ENCODE measurements at regions not wholly inside any gene's neighbourhood (a gene's known extent, or its start where the extent isn't known, plus 50 kb on each side); places are given as distances from the start of the nearest gene placed in this dataset.

DNA sequence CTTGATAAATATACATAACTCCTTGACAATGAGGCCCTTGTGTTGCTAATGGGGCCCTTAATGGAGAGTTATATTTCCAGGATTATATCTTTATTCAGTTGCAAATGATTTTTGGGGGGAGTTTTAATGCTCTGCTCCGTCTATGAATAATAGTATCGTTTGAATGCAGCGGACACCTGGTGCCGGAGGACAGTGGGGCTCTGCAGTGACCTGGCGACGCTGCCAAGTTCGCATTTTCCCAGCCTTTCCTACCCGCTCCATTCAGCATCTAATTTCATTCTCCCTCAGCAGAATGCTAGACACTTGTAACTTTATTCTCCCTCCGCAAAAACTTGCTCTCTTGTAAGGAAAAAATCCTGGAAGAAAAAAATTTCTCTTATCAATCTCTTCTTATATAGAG is 257.6 kb upstream of the SALL3 start:
- TF ChIP-seq POLR2AphosphoS5 (IDR thresholded peaks at IDR 0.05; ENCODE audit: low read depth, low read length), result no peak

DNA sequence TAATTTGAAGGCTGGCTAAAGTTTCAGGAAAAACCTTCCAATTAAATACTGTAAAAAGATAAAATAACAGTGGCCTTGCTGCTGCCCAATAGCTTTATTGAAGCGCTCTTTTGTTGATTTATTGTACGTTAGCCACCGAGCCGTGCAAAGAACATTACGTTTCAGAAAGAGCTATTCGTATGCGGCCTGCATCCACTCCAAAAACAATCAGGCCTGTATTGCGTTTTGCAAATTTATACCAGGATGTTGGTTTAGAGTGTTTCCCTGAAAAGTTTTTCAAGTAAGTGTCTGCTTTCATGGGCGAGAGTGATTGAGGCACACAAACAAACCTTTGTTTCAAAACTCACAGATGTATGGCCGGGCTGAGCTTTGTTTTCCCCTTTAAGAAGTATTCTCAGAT is 257.2 kb upstream of the SALL3 start:
- TF ChIP-seq, protein P1, sequence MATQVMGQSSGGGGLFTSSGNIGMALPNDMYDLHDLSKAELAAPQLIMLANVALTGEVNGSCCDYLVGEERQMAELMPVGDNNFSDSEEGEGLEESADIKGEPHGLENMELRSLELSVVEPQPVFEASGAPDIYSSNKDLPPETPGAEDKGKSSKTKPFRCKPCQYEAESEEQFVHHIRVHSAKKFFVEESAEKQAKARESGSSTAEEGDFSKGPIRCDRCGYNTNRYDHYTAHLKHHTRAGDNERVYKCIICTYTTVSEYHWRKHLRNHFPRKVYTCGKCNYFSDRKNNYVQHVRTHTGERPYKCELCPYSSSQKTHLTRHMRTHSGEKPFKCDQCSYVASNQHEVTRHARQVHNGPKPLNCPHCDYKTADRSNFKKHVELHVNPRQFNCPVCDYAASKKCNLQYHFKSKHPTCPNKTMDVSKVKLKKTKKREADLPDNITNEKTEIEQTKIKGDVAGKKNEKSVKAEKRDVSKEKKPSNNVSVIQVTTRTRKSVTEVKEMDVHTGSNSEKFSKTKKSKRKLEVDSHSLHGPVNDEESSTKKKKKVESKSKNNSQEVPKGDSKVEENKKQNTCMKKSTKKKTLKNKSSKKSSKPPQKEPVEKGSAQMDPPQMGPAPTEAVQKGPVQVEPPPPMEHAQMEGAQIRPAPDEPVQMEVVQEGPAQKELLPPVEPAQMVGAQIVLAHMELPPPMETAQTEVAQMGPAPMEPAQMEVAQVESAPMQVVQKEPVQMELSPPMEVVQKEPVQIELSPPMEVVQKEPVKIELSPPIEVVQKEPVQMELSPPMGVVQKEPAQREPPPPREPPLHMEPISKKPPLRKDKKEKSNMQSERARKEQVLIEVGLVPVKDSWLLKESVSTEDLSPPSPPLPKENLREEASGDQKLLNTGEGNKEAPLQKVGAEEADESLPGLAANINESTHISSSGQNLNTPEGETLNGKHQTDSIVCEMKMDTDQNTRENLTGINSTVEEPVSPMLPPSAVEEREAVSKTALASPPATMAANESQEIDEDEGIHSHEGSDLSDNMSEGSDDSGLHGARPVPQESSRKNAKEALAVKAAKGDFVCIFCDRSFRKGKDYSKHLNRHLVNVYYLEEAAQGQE (IDR thresholded peaks at IDR 0.05; ENCODE audit: insufficient read depth in 1 of 2, low read depth in 2 of 2, low read length in 2 of 2), result no peak
- TF ChIP-seq SIN3A (IDR thresholded peaks at IDR 0.05; ENCODE audit: borderline replicate concordance, insufficient read depth, low read length), result no peak
- no peak for TF ChIP-seq TAF1 (IDR thresholded peaks at IDR 0.05; ENCODE audit: borderline replicate concordance, insufficient read depth, low read length)
- TF ChIP-seq POLR2AphosphoS5 (IDR thresholded peaks at IDR 0.05; ENCODE audit: low read depth, low read length), result no peak
- no peak for TF ChIP-seq FOXP2 (optimal IDR thresholded peaks at IDR 0.05; ENCODE audit: borderline replicate concordance, extremely low read depth, extremely low read length, insufficient read depth)

- TF ChIP-seq, protein P1 (IDR thresholded peaks at IDR 0.05; ENCODE audit: insufficient read depth in 1 of 2, low read depth in 2 of 2, low read length in 2 of 2), result no peak
- TF ChIP-seq FOXP2 (optimal IDR thresholded peaks at IDR 0.05; ENCODE audit: borderline replicate concordance, extremely low read depth, extremely low read length, insufficient read depth) (no peak), POLR2AphosphoS5 (IDR thresholded peaks at IDR 0.05; ENCODE audit: low read depth, low read length) (no peak), SIN3A (IDR thresholded peaks at IDR 0.05; ENCODE audit: borderline replicate concordance, insufficient read depth, low read length) (no peak), TAF1 (IDR thresholded peaks at IDR 0.05; ENCODE audit: borderline replicate concordance, insufficient read depth, low read length) (no peak)
These were observed 256.5 kb upstream of the SALL3 start for GRCh38 chr18:78722929-78723710.

GRCh38 chr18:78724214-78724914 is 255.3 kb upstream of the SALL3 start:
- no peak for TF ChIP-seq SIN3A (IDR thresholded peaks at IDR 0.05; ENCODE audit: borderline replicate concordance, insufficient read depth, low read length)
- TF ChIP-seq, protein P1 (IDR thresholded peaks at IDR 0.05; ENCODE audit: insufficient read depth in 1 of 2, low read depth in 2 of 2, low read length in 2 of 2), result no peak
- no peak for TF ChIP-seq TAF1 (IDR thresholded peaks at IDR 0.05; ENCODE audit: borderline replicate concordance, insufficient read depth, low read length)
- TF ChIP-seq POLR2AphosphoS5 (IDR thresholded peaks at IDR 0.05; ENCODE audit: low read depth, low read length), result no peak
- no peak for TF ChIP-seq FOXP2 (optimal IDR thresholded peaks at IDR 0.05; ENCODE audit: borderline replicate concordance, extremely low read depth, extremely low read length, insufficient read depth)

- TF ChIP-seq SIN3A (IDR thresholded peaks at IDR 0.05; ENCODE audit: borderline replicate concordance, insufficient read depth, low read length), result no peak
These were observed 254.2 kb upstream of the SALL3 start for GRCh38 chr18:78725426-78725825.

GRCh38 chr18:78726326-78727056 is 253.1 kb upstream of the SALL3 start:
- TF ChIP-seq, protein P1 (IDR thresholded peaks at IDR 0.05; ENCODE audit: insufficient read depth in 1 of 2, low read depth in 2 of 2, low read length in 2 of 2), result no peak
- no peak for TF ChIP-seq FOXP2 (optimal IDR thresholded peaks at IDR 0.05; ENCODE audit: borderline replicate concordance, extremely low read depth, extremely low read length, insufficient read depth)
- no peak for TF ChIP-seq SIN3A (IDR thresholded peaks at IDR 0.05; ENCODE audit: borderline replicate concordance, insufficient read depth, low read length)
- no peak for TF ChIP-seq POLR2AphosphoS5 (IDR thresholded peaks at IDR 0.05; ENCODE audit: low read depth, low read length)
- TF ChIP-seq TAF1 (IDR thresholded peaks at IDR 0.05; ENCODE audit: borderline replicate concordance, insufficient read depth, low read length), result no peak
